ENCODE measurements at regions not wholly inside any gene's neighbourhood (a gene's known extent, or its start where the extent isn't known, plus 50 kb on each side); places are given as distances from the start of the nearest gene placed in this dataset.

DNA sequence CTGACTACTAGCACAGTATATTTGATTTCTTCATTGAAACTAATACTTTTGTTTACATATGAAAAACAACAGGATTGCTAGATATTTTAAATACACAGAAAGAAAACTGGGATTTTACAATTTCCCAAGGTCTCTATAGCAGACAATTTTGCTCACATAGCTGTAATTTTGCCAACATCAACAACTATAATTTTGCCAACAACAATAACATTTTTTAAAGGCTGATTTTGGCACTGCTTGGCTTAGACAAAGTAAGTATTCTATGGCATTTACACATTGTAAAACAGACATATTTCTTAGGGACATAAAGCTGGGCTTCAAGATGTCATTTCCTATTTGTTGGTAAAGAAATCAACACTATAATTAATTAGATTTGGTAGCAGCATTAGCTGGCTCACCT, 922.1 kb downstream of the RAB28 start:
- TF ChIP-seq, protein P1, sequence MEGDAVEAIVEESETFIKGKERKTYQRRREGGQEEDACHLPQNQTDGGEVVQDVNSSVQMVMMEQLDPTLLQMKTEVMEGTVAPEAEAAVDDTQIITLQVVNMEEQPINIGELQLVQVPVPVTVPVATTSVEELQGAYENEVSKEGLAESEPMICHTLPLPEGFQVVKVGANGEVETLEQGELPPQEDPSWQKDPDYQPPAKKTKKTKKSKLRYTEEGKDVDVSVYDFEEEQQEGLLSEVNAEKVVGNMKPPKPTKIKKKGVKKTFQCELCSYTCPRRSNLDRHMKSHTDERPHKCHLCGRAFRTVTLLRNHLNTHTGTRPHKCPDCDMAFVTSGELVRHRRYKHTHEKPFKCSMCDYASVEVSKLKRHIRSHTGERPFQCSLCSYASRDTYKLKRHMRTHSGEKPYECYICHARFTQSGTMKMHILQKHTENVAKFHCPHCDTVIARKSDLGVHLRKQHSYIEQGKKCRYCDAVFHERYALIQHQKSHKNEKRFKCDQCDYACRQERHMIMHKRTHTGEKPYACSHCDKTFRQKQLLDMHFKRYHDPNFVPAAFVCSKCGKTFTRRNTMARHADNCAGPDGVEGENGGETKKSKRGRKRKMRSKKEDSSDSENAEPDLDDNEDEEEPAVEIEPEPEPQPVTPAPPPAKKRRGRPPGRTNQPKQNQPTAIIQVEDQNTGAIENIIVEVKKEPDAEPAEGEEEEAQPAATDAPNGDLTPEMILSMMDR (IDR thresholded peaks at IDR 0.05), result no peak
- no peak for TF ChIP-seq ZFX (IDR thresholded peaks at IDR 0.05; ENCODE audit: borderline replicate concordance)
